Inflammatory macrophage treated with lipopolysaccharide for 4 hours (primary cell): ENCODE measurements at regions not wholly inside any gene's neighbourhood (a gene's known extent, or its start where the extent isn't known, plus 50 kb on each side); places are given as distances from the start of the nearest gene placed in this dataset.

Source experiments
- DNase-seq: peaks from one replicate; pipeline ENCODE4 v3.0.0-alpha.2; 2020

GRCh38 chr2:12391116-12391515 lies 325.6 kb upstream of the TRIB2 start:
- no peak for DNase-seq

- DNase-seq: no peak
These were observed 320.0 kb upstream of the TRIB2 start for GRCh38 chr2:12396699-12397098.

GRCh38 chr2:12397854-12398253 lies 318.9 kb upstream of the TRIB2 start:
- DNase-seq: peak; percentile 41

GRCh38 chr2:12399240-12399639 lies 317.5 kb upstream of the TRIB2 start:
- DNase-seq: no peak

GRCh38 chr2:12400543-12400942 lies 316.2 kb upstream of the TRIB2 start:
- DNase-seq: no peak

- no peak for DNase-seq
These were observed 314.1 kb upstream of the TRIB2 start for GRCh38 chr2:12402440-12403139.

- no peak for DNase-seq
These were observed 312.2 kb upstream of the TRIB2 start for GRCh38 chr2:12404497-12404896.

GRCh38 chr2:12407160-12407559 lies 309.6 kb upstream of the TRIB2 start:
- DNase-seq: no peak

- DNase-seq: peak; percentile 51
These were observed 303.8 kb upstream of the TRIB2 start for GRCh38 chr2:12412898-12413305.

GRCh38 chr2:12415536-12415935 lies 301.2 kb upstream of the TRIB2 start:
- no peak for DNase-seq

GRCh38 chr2:12416600-12416999 lies 300.1 kb upstream of the TRIB2 start:
- DNase-seq: peak; percentile 40

- no peak for DNase-seq
These were observed 298.9 kb upstream of the TRIB2 start for GRCh38 chr2:12417786-12418185.

GRCh38 chr2:12419803-12420202 lies 296.9 kb upstream of the TRIB2 start:
- no peak for DNase-seq

- DNase-seq: no peak
These were observed 295.7 kb upstream of the TRIB2 start for GRCh38 chr2:12421046-12421445.

- no peak for DNase-seq
These were observed 292.5 kb upstream of the TRIB2 start for GRCh38 chr2:12424219-12424618.

- DNase-seq: no peak
These were observed 291.9 kb upstream of the TRIB2 start for GRCh38 chr2:12424809-12425208.

- no peak for DNase-seq
These were observed 288.4 kb upstream of the TRIB2 start for GRCh38 chr2:12428324-12428723.

GRCh38 chr2:12428786-12429185 lies 287.9 kb upstream of the TRIB2 start:
- DNase-seq: no peak

- DNase-seq: peak; percentile 78
These were observed 286.8 kb upstream of the TRIB2 start for GRCh38 chr2:12429779-12430406.

- DNase-seq: peak; percentile 99
These were observed 286.2 kb upstream of the TRIB2 start for GRCh38 chr2:12430407-12431133.

GRCh38 chr2:12432985-12433625 lies 283.6 kb upstream of the TRIB2 start:
- DNase-seq: no peak

GRCh38 chr2:12433626-12433990 lies 283.1 kb upstream of the TRIB2 start:
- DNase-seq: no peak

GRCh38 chr2:12434630-12435098 lies 282.1 kb upstream of the TRIB2 start:
- DNase-seq: no peak
